ENCODE measurements at regions not wholly inside any gene's neighbourhood (a gene's known extent, or its start where the extent isn't known, plus 50 kb on each side); places are given as distances from the start of the nearest gene placed in this dataset.

DNA sequence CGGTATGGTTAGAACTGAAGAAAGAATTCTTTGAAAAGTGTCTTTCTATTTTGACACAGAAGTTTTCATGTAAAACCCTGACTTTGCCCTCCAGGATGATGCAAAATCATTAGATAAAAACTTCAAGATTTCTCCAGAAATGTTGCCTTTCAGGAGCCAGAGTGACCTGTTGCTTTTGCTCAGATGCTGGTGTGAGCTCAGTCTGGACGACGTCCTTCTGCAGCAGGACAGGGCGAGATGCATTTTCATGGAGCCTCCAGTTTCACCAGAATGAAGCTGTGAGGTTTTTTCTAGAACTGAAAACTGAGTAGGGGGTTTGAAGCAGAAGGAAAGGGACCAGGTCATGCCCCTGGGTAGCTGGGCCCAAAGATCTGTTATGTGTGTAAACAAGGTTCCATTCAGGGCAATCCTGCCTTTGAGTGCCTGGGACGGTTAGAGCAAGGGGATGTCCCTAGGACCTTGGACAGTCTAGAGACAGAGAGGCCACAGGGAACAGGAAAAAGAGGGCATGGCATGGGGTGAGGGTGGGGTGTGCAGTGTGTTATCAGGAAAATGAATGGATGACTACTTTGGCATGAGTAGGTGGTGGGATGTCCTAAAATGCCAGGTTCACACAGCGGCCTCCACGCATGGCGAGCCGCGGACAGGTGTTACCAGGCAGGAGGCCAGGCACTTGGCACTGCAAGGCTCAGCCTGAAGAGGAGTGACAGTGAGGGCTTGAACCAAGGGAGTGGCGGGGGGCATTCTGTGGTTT is 356.3 kb downstream of the CXCL12 start:
- TF ChIP-seq CTCF (IDR thresholded peaks at IDR 0.05) (no peak), POLR2A (IDR thresholded peaks at IDR 0.05) (no peak)
